Hepatocyte (in vitro differentiated cells): ENCODE measurements at regions not wholly inside any gene's neighbourhood (a gene's known extent, or its start where the extent isn't known, plus 50 kb on each side); places are given as distances from the start of the nearest gene placed in this dataset.

Source experiments
- EZH2phosphoT487 ChIP-seq: fragments of 200-600 bp; sonication (generic); IDR thresholded peaks from one replicate; pipeline ENCODE4 v1.6.1; 2018; ENCODE audit warnings: antibody characterized with exemption, mild to moderate bottlenecking, low read depth, moderate library complexity; ENCODE audit not compliant: unreplicated experiment, severe bottlenecking
- TF ChIP-seq, protein P1 (sequence below): fragments of 200-600 bp; sonication (generic); IDR thresholded peaks from 2 replicates; pipeline ENCODE4 v1.5.1; 2016; ENCODE audit warnings: antibody characterized with exemption, mild to moderate bottlenecking; ENCODE audit not compliant: poor library complexity

DNA sequence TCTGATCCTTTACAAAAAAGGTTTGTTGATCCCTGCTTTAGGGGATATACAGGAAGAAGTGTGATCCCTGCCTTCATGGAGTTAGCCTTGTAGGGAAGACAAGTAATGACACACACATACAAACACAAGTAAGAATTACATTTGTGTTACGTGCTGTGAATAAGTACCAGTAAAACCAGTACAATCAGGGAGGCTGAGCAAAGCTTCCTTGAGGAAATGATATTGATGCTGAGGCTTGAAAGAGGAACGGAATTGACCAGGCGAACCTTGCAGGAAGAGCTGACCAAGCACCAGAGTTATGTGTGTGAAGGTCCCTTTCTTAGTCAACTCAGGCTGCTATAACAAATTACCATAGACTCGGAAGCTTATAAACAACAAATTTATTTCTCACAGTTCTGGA lies 83.6 kb upstream of the CACUL1 start:
- TF ChIP-seq, protein P1, sequence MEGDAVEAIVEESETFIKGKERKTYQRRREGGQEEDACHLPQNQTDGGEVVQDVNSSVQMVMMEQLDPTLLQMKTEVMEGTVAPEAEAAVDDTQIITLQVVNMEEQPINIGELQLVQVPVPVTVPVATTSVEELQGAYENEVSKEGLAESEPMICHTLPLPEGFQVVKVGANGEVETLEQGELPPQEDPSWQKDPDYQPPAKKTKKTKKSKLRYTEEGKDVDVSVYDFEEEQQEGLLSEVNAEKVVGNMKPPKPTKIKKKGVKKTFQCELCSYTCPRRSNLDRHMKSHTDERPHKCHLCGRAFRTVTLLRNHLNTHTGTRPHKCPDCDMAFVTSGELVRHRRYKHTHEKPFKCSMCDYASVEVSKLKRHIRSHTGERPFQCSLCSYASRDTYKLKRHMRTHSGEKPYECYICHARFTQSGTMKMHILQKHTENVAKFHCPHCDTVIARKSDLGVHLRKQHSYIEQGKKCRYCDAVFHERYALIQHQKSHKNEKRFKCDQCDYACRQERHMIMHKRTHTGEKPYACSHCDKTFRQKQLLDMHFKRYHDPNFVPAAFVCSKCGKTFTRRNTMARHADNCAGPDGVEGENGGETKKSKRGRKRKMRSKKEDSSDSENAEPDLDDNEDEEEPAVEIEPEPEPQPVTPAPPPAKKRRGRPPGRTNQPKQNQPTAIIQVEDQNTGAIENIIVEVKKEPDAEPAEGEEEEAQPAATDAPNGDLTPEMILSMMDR = no peak
- no peak for TF ChIP-seq EZH2phosphoT487
